Heart right ventricle (tissue), 16 donors: ENCODE measurements at regions not wholly inside any gene's neighbourhood (a gene's known extent, or its start where the extent isn't known, plus 50 kb on each side); places are given as distances from the start of the nearest gene placed in this dataset.

ENCODE experiments used
- ATAC-seq, 8 donors: fragments of 200-7000 bp; cut with Tn5 transposase; one replicate each; pipeline ENCODE4 v1.9.1; 2020; ENCODE audit warnings: mild to moderate bottlenecking in 8 of 8, moderate library complexity in 8 of 8, moderate number of reproducible peaks in 1 of 8
- DNase-seq, 2 donors: peaks; one replicate each; pipeline ENCODE4 v3.0.0-alpha.2; 2020
- H3K27ac ChIP-seq, 10 donors: fragments of 200-600 bp; sonication (generic) in 2 of 10; one replicate each; pipeline versions ENCODE4 v1.5.0 to v1.8.0; 2020 to 2022; ENCODE audit warnings: mild to moderate bottlenecking in 3 of 10
- H3K27me3 ChIP-seq, 7 donors: fragments of 200-600 bp; one replicate each; pipeline ENCODE4 v1.8.0; 2021 to 2022; ENCODE audit warnings: mild to moderate bottlenecking in 2 of 7
- H3K36me3 ChIP-seq, 9 donors: fragments of 200-600 bp; sonication (generic) in 1 of 9; one replicate each; pipeline versions ENCODE4 v1.5.0 to v1.8.0; 2020 to 2022; ENCODE audit warnings: mild to moderate bottlenecking in 2 of 9
- H3K4me1 ChIP-seq, 9 donors: fragments of 200-600 bp; sonication (generic) in 1 of 9; one replicate each; pipeline versions ENCODE4 v1.5.0 to v1.8.0; 2020 to 2022; ENCODE audit warnings: mild to moderate bottlenecking in 4 of 9
- H3K4me3 ChIP-seq, 10 donors: fragments of 200-600 bp; sonication (generic) in 2 of 10; one replicate each; pipeline versions ENCODE4 v1.5.0 to v1.8.0; 2020 to 2022; ENCODE audit warnings: mild to moderate bottlenecking in 7 of 10, moderate library complexity in 2 of 10
- H3K9me3 ChIP-seq, 11 donors: fragments of 200-600 bp in 10 of 11; sonication (generic) in 2 of 11; one replicate each; pipeline versions ENCODE4 v1.5.0 to v1.8.0; 2013 to 2022; ENCODE audit warnings: mild to moderate bottlenecking in 2 of 11, control low read depth in 1 of 11, moderate library complexity in 1 of 11
- WGBS, 2 donors: extraction: QIAGEN DNeasy Blood & Tissue Kit; methylation state at CpG; one replicate each; pipeline ENCODE4 v1.1.7; 2013; ENCODE audit warnings: inconsistent platforms in 1 of 2; 5-methylcytosine and 5-hydroxymethylcytosine counted together
- intact Hi-C, 10 donors: fragments of 100-400 bp; cut with DNase I; formaldehyde crosslinking; loops; one replicate each; pipeline versions ENCODE4 v1.11.1 to v1.14.2; 2022
- TF ChIP-seq, protein P1 (sequence below), 9 donors: fragments of 200-600 bp; sonication (generic) in 2 of 9; IDR thresholded peaks; one replicate each; pipeline versions ENCODE4 v1.5.0 to v1.8.0; 2021 to 2022; ENCODE audit warnings: antibody characterized with exemption in 9 of 9, mild to moderate bottlenecking in 5 of 9, moderate library complexity in 1 of 9
- donor health status: Arrhythmogenic right ventricular cardiomyopathy.
- donor health status: ischemic (EF 13 %, LVEDD 7.1; RV severe dilation, severe dysfunction).
- donor health status: healthy with polysubstance abuse.
- donor health status: DM: no; HTN: yes; CAD: no.
- donor health status: DM: no; HTN: no; CAD: no.
- donor health status: ischemic (EF 25% LVEDD 6.9; RV normal size, moderate dysfunction).
- donor health status: ischemic (EF 25% LVEDD 5.7; RV mildly dilated, moderate dysfunction).
- donor health status: healthy.
- donor health status: DM: yes; HTN: yes; CAD: no.
- donor health status: Ischemic cardiomyopathy.
- donor health status: ischemic (EF 35%, LVEDD 5.7; RV mildly dilated, moderate dysfunction).
- donor health status: nonischemic (EF 11% LVEDD 7.7; RV severe dilation, severe dysfunction).
- donor health status: DM: yes; HTN: yes; CAD: no.
- donor health status: PGD.
- donor health status: ischemic (EF 29% LVEDD 5.4; RV normal size, mild dysfunction).
- donor health status: nonischemic (EF 23%, LVEDD 6.1; RV moderate dilation, normal function).

DNA sequence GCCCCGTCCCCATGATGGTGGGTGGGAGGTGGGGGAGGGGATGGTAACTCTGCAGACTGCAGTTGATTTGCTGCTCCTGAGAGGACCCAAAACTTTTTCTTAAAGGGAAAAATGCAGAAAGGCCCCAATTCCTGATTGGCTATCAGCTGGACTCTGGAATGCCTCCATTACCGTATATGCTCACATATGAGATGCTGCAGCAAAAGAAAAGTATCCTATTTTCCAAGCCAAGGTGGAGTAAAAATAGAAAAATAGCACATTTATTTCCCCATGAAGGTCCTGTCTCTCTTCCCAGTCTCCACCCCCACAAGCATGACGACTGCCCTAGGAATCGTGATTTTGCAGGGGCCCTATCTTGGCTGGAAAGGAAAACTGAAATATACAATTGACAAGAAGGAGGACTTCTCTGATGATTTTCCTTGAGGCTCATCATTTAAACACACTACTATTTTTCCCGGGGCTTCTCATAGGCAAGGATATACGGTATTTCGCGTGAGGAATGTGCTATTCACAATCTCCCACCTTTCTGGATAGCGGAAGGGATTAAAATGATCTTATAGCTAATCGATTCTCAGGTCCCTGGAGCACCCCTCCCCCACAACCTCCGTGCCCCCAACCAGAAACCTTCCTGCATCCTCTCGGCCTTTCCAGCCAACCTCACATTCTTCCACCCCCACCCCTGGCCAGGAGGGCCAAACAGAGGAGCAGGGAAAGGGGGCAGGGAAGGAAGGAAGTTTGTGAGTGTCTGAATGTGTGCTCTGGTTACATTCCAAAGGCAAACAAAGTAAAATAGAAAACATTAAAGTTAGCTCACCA, 138.9 kb upstream of the CCND2 start:
- Histone ChIP-seq H3K9me3 (peaks cover 0 to 16% (median 5%) of the 10 kb centered on the region in 11 donors), H3K27ac (no peak overlapping the region), H3K4me1 (peaks cover 0 to 44% (median 8%) of the 10 kb centered on the region in 9 donors), H3K27me3 (peaks cover 0 to 5% (median 0%) of the 10 kb centered on the region in 7 donors), H3K36me3 (no peaks in the 10 kb centered on the region), H3K4me3 (no peak overlapping the region)
- 30 to 37% methylated on average over 12 of the region's 12 CpGs for WGBS, 2 donors
- ATAC-seq (peak in 1 of 8 donors; percentile 19), DNase-seq (no peak)
- intact Hi-C loops: no loop called here
- TF ChIP-seq, protein P1, sequence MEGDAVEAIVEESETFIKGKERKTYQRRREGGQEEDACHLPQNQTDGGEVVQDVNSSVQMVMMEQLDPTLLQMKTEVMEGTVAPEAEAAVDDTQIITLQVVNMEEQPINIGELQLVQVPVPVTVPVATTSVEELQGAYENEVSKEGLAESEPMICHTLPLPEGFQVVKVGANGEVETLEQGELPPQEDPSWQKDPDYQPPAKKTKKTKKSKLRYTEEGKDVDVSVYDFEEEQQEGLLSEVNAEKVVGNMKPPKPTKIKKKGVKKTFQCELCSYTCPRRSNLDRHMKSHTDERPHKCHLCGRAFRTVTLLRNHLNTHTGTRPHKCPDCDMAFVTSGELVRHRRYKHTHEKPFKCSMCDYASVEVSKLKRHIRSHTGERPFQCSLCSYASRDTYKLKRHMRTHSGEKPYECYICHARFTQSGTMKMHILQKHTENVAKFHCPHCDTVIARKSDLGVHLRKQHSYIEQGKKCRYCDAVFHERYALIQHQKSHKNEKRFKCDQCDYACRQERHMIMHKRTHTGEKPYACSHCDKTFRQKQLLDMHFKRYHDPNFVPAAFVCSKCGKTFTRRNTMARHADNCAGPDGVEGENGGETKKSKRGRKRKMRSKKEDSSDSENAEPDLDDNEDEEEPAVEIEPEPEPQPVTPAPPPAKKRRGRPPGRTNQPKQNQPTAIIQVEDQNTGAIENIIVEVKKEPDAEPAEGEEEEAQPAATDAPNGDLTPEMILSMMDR (IDR thresholded peaks at IDR 0.05): no peak

- ATAC-seq (peak in 6 of 8 donors; percentile 20 to 79 (median 68)), DNase-seq (peak in 1 of 2 donors; percentile 41)
- TF ChIP-seq, protein P1 (IDR thresholded peaks at IDR 0.05): no peak
- Histone ChIP-seq H3K27me3 (peaks cover 0 to 5% (median 0%) of the 10 kb centered on the region in 7 donors), H3K4me1 (peaks cover 0 to 44% (median 8%) of the 10 kb centered on the region in 9 donors), H3K4me3 (no peak overlapping the region), H3K9me3 (peaks cover 0 to 16% (median 5%) of the 10 kb centered on the region in 11 donors), H3K36me3 (no peaks in the 10 kb centered on the region), H3K27ac (no peak overlapping the region)
- 48 to 58% methylated on average over 15 of the region's 15 CpGs for WGBS, 2 donors
- intact Hi-C loops: no loop called here
Measured at GRCh38 chr12:4133636-4134447, 139.7 kb upstream of the CCND2 start.

- peaks cover 0 to 44% (median 8%) of the 10 kb centered on the region in 9 donors for H3K4me1 ChIP-seq
- H3K36me3 ChIP-seq: no peaks in the 10 kb centered on the region
- intact Hi-C loops: no loop called here
- peaks cover 0 to 16% (median 5%) of the 10 kb centered on the region in 11 donors for H3K9me3 ChIP-seq
- WGBS, 2 donors: 91% methylated on average over 5 of the region's 5 CpGs
- TF ChIP-seq, protein P1 (IDR thresholded peaks at IDR 0.05): no peak
- peaks cover 0 to 5% (median 0%) of the 10 kb centered on the region in 7 donors for H3K27me3 ChIP-seq
- no peak overlapping the region for H3K27ac ChIP-seq
- ATAC-seq (no peak), DNase-seq (no peak)
- no peak overlapping the region for H3K4me3 ChIP-seq
Measured at GRCh38 chr12:4133029-4133428, 140.5 kb upstream of the CCND2 start.

DNA sequence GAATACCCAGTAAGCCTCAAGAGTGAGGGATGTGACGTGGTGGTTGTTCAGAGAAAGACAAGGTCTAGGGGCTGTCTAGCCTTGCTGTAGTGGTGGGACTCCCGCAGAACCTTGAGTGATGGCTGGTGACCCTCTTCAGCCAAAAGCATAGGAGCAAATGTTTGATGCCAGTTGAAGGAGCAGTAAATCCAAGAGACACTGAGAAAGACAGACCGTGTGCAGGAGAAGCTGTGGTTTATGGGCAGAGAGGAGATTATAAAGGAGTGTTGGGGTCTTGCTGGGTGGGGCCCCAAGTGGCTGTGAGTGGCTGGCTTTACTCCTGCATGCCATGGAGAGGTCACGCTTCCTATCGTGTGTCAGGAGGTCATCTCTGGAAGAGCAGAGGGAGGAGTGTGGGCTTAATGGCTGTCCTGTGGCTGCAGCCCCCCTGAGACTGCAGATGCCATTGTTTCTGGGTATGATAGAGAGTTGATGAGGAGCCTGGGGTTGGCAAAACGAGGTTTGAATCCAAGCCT, 152.0 kb upstream of the CCND2 start:
- intact Hi-C loops: no loop called here
- TF ChIP-seq, protein P1 (IDR thresholded peaks at IDR 0.05): no peak
- peaks cover 0 to 25% (median 0%) of the 10 kb centered on the region in 7 donors for H3K27me3 ChIP-seq
- H3K36me3 ChIP-seq: no peaks in the 10 kb centered on the region
- WGBS, 2 donors: 67 to 78% methylated on average over 6 of the region's 6 CpGs
- peaks cover 0 to 23% (median 16%) of the 10 kb centered on the region in 9 donors for H3K4me1 ChIP-seq
- H3K4me3 ChIP-seq: no peak overlapping the region
- ATAC-seq: no peak
- no peak overlapping the region for H3K27ac ChIP-seq
- H3K9me3 ChIP-seq: no peaks in the 10 kb centered on the region
- DNase-seq: no peak
